DMS53 treated with DMSO at 0.1 percent for 48 hours (cell line): ENCODE measurements at regions not wholly inside any gene's neighbourhood (a gene's known extent, or its start where the extent isn't known, plus 50 kb on each side); places are given as distances from the start of the nearest gene placed in this dataset.
"Not testable (repeated sequence)": the region's sequence is repeated elsewhere in the genome, so short reads cannot be mapped to it uniquely, and the experiment has no call there.

Experiments
- DNase-seq: peaks from one replicate; lab custom pipeline; 2025; ENCODE audit not compliant: unreplicated experiment; lab: John Stamatoyannopoulos, UW

GRCh38 chr6:44037847-44038542 is 89.3 kb downstream of the MRPL14 start:
- no peak for DNase-seq

DNA sequence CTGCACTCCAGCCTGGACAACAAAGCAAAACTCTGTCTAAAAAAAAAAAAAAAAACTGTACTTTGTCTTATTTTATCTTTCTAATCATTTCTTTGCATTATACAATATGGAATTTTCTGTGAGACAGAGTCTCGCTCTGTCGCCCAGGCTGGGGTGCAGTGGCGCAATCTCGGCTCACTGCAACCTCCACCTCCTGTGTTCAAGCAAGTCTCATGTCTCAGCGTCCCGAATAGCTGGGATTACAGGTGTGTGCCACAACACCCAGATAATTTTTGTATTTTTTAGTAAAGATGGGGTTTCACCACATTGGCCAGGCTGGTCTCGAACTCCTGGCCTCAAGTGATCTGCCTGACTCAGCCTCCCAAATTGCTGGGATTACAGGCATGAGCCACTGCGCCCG is 90.0 kb downstream of the MRPL14 start:
- not testable (repeated sequence) for DNase-seq

GRCh38 chr6:44036699-44037101 is 90.6 kb downstream of the MRPL14 start:
- no peak for DNase-seq

DNA sequence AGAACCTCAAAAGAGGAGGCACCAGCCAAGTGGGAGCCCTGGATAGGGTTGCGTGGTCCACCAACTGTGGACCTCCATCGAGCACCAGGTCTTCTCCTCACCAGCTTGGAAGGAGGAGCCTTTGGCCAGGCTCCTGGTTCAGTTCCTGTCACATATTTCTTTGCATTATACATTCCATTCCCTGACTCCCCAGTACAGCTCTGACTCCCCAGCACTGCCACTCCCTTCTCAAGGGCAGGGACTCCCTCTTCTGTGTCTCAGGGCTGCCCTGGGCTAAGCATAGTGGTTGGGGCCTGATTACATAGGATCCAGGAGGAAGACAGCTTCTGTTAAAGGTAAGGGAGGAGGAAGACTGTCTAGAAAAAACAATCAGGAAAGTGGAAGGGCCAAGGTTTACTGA is 91.1 kb downstream of the MRPL14 start:
- no peak for DNase-seq

- DNase-seq: no peak
These were observed 91.6 kb downstream of the MRPL14 start for GRCh38 chr6:44035621-44036020.

DNA sequence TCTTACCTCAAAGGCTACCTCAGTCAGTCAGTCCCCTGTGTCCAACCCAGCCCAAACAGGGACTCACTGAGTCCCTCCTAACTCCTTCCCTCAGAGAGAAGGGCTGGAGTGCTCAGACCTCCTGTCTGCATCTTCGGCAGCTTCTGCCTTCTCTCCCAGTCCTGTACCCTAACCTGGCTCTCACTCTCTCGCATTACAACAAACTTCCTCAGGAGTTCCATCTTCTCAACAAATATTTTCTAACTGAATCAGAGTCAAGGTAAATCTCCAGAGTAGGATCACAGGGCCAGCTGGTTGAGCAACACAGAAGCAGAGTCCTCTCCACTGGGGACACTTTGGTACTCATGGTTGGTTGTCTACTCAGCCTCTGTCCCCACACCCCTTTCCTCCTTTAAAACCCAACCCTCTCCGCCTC is 92.3 kb downstream of the MRPL14 start:
- DNase-seq: no peak

GRCh38 chr6:44034391-44034861 is 92.8 kb downstream of the MRPL14 start:
- no peak for DNase-seq

DNA sequence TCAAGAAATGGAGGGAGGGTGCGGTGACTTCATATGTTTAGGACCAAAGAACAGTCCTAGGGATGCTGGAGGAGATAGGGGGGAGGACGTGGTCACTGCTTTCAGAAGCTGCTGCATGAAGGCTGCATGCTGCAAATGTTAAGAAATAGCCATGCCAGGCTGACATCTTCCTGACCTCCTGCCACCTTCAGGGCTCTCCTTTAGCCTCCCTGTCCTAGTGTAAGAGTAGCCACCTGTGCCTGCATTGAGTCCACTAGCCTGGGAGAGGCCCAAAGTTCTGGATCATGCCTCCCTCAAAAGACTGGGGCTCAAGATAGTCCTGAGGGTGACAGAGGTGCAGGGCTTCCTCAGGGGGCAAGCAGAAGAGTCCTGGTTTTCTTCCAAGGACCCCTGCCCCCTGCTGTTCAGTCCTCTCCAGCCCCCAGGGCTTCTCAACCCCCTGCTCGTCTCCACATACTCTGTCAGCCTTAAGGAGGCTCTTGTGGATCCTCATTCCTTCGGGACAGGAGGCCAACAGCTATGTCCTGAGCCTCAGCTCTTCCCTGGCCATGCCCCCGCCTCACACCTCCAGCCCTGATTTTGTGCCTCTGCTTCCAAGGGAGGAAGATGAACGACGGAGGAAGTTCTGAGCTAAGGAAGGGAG is 96.3 kb downstream of the MRPL14 start:
- no peak for DNase-seq

DNA sequence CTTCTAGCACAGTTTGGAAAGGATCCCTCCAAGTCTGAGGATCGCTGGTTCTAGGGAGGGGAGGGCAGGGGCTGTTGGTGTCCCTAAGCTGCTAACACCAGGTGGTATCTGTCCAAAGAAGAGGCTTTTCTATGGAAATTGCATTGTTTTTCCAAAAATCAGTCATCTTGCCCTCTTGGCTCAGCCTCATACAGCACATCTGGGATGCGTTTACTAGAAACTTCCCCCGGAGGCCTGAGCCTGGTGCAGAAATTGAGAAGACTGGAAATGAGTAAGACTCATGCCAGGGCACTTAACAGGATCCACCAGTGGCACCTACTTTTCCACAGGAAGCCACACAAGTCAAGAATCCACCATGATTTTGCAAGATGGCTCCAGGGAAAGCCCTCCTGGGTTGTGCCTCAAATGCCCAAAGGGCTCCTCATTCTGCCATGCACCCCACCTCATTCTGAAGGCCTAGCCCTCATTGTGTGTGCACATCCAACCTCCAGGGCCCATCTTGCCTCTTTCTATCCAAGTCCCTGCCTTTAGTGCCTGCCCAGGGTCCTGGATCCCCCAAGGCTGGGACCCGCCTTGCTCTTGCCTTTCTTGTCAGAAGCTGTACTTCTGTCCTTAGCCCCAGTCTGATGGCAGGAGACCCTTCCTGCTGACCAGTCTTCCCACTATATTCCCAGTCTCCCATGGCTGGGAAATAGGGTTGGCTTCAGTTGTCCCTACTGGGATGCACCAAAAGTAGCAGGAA is 97.6 kb downstream of the MRPL14 start:
- no peak for DNase-seq

DNA sequence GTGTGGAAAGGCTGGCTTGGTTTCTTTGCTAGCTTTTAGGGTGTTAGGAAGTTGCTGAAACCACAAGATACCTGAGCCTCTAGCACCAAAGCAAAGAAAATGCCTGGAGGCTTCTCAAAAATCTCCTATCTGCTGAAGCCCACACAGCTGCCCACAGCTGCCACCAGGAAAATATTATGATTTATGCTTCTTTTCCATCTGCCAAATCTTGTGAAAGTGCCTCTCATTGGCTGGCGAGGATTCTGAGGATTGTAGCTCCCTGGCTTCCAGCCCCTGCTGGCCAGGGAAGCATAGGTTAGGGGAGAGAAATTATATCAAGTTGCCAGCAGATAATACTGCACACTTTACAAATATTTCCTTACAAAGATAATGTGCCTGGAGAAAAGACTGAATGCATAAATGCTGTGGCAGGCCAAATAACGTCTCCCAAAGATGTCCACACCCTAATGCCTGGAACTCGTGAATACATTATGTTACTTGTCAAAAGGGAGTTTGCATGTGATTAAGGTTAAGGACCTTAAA is 98.4 kb downstream of the MRPL14 start:
- no peak for DNase-seq

DNA sequence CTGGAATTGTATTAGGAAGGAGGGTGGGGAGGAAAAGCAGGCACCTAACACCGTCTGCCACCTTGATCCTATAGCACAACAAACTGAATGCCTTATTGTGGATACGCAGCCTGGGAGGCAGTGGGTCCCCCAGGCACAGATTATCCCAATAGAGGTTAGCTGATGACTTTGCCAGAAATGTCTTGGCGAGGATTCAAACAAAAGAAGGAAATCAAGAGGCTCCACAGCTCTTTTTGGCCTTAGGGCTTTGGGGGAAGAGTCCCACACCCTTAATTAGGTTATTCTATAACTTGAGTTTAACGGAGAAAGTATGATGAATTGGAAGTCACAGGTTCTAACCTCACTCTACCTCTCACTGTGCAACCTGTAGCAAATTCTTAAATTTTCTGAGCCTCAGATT is 102.0 kb downstream of the MRPL14 start:
- no peak for DNase-seq

DNA sequence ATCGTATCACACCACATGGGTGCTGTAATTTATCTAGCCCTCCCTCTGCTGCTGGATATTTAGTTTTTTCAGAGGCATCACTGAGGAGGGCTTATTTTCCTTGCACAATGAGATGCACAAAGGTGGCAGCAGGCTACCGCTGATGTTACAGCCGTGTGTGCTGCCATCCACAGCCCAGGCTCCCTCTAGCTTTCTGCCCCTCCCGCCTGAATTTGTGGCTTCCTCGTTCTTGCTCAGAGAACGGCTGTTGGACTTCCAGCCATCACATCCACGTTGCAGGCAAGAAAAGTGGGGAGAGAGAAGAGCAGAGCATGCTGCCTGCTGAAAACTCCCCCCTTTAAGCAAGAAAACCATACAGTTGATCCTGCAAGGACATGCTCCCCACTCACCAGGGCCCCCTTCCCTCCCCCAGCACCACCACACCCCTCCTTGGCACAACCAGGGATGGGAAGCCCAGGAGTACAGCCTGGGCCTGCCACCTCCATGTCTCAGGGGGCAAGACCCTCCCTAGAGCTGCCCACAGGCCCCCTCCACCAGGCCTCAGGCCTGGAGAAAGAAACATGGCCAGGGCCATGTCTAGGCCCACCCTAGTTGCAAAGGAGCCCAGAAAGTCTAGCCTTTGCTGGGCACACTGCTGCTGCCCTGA is 102.6 kb downstream of the MRPL14 start:
- DNase-seq: no peak

- DNase-seq: no peak
These were observed 103.4 kb downstream of the MRPL14 start for GRCh38 chr6:44023586-44024454.

- no peak for DNase-seq
These were observed 104.4 kb downstream of the MRPL14 start for GRCh38 chr6:44022671-44023352.

DNA sequence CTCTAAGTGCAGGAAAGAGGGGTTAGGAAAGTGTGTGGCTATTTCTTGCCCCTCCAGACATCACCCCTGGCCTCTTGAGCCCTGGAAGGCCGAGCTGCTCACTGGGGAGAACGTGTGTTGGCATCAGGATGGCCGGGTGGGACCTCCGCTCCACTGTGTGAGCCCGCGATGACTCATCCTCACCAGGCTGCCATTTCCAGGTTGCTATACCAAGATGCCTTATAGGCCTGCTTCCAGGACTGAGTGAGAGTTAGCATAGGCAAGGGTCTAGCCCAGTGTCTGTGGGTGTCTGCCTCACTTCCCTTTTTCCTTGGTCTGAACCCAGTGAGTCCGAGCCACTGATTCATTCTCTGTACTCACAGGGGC is 105.0 kb downstream of the MRPL14 start:
- DNase-seq: no peak

DNA sequence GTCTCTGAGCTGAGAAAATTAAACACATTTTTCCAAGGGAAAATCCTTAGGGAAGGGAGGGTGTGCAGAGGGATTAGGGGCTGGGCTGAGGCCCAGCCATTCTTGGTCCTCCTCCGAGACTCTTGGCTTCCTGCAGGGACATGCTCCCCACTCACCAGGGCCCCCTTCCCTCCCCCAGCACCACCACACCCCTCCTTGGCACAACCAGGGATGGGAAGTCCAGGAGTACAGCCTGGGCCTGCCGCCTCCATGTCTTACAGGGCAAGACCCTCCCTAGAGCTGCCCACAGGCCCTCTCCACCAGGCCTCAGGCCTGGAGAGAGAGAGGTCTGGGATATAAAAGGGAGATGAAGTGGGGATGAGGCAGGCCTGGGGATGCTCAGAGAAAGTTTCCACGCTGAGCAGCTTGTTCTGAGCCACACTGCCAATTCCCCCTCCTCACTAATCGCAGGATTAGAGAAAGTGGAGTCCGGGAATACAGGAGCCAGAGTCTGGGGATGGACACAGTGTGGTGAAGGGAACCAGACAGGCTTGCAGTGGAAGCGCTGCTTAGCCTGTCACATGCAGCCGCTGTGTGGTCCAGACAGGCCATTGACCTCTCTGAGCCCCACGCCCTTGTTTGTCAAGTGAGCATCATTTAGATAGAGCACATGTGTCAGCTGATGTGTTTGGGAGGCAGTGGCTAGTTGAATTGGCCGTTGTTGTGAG is 105.5 kb downstream of the MRPL14 start:
- no peak for DNase-seq

GRCh38 chr6:44020664-44021425 is 106.4 kb downstream of the MRPL14 start:
- DNase-seq: no peak

- DNase-seq: no peak
These were observed 107.1 kb downstream of the MRPL14 start for GRCh38 chr6:44020148-44020547.
